ENCODE measurements at regions not wholly inside any gene's neighbourhood (a gene's known extent, or its start where the extent isn't known, plus 50 kb on each side); places are given as distances from the start of the nearest gene placed in this dataset.

GRCh38 chr2:140178234-140178633 lies 1398.0 kb upstream of the NXPH2 start:
- ATAC-seq = no peak
- no peaks in the 10 kb centered on the region for H3K9me3 ChIP-seq
- intact Hi-C loops (cut with DNase I) = no loop called here
- no peaks in the 10 kb centered on the region for H3K27me3 ChIP-seq
- H3K4me3 ChIP-seq = no peak overlapping the region
- no peaks in the 10 kb centered on the region for H3K36me3 ChIP-seq
- no peak for TF ChIP-seq CTCF (IDR thresholded peaks at IDR 0.05)
- H3K27ac ChIP-seq = no peak overlapping the region
- DNase-seq = no peak
- H3K4me1 ChIP-seq = no peaks in the 10 kb centered on the region

GRCh38 chr2:140177086-140177485 lies 1396.9 kb upstream of the NXPH2 start:
- Histone ChIP-seq H3K9me3 (no peaks in the 10 kb centered on the region), H3K4me1 (no peaks in the 10 kb centered on the region), H3K27ac (no peak overlapping the region), H3K27me3 (no peaks in the 10 kb centered on the region), H3K4me3 (no peak overlapping the region), H3K36me3 (no peaks in the 10 kb centered on the region)
- no peak for ATAC-seq
- TF ChIP-seq CTCF (IDR thresholded peaks at IDR 0.05) = no peak
- intact Hi-C loops (cut with DNase I) = no loop called here
- no peak for DNase-seq

DNA sequence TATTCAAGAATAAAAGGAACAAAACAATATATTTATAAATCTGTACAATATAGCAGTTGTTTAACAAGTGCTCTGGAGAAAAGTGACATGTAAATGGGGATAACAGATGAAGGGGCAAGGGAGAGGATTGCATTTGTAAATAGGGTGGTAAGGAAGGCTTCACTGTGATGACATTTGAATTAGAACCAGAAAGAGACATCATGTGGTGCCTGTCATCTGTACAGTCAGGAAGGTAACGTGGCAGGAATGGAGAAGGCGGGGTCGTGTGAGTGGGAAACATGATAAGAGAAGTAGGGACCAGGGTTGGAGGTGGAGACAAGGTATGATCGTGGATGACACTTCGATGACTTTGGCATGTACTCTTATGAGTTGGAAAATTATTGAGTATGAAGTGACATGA lies 1393.6 kb upstream of the NXPH2 start:
- Histone ChIP-seq H3K4me3 (no peak overlapping the region), H3K27ac (no peak overlapping the region), H3K27me3 (no peaks in the 10 kb centered on the region), H3K9me3 (no peaks in the 10 kb centered on the region), H3K4me1 (no peaks in the 10 kb centered on the region), H3K36me3 (no peaks in the 10 kb centered on the region)
- intact Hi-C loops (cut with DNase I) = no loop called here
- no peak for TF ChIP-seq CTCF (IDR thresholded peaks at IDR 0.05)
- ATAC-seq = no peak
- no peak for DNase-seq

GRCh38 chr2:140164449-140164848 lies 1384.3 kb upstream of the NXPH2 start:
- no peaks in the 10 kb centered on the region for H3K4me1 ChIP-seq
- DNase-seq = no peak
- intact Hi-C loops (cut with DNase I) = no loop called here
- H3K36me3 ChIP-seq = no peaks in the 10 kb centered on the region
- no peaks in the 10 kb centered on the region for H3K9me3 ChIP-seq
- no peak for ATAC-seq
- H3K27ac ChIP-seq = no peak overlapping the region
- no peak for TF ChIP-seq CTCF (IDR thresholded peaks at IDR 0.05)
- H3K4me3 ChIP-seq = no peak overlapping the region
- no peaks in the 10 kb centered on the region for H3K27me3 ChIP-seq

- Histone ChIP-seq H3K27me3 (no peaks in the 10 kb centered on the region), H3K9me3 (no peaks in the 10 kb centered on the region), H3K36me3 (no peaks in the 10 kb centered on the region), H3K4me3 (no peak overlapping the region), H3K4me1 (no peaks in the 10 kb centered on the region), H3K27ac (no peak overlapping the region)
- TF ChIP-seq CTCF (IDR thresholded peaks at IDR 0.05) = no peak
- intact Hi-C loops (cut with DNase I) = no loop called here
- DNase-seq = no peak
- no peak for ATAC-seq
These were observed 1378.1 kb upstream of the NXPH2 start for GRCh38 chr2:140158259-140158658.

- no peaks in the 10 kb centered on the region for H3K4me1 ChIP-seq
- ATAC-seq (no peak), DNase-seq (no peak)
- no peak for TF ChIP-seq CTCF (IDR thresholded peaks at IDR 0.05)
- no peaks in the 10 kb centered on the region for H3K9me3 ChIP-seq
- H3K27me3 ChIP-seq = no peaks in the 10 kb centered on the region
- no peak overlapping the region for H3K4me3 ChIP-seq
- no peak overlapping the region for H3K27ac ChIP-seq
- no peaks in the 10 kb centered on the region for H3K36me3 ChIP-seq
- intact Hi-C loops (cut with DNase I) = no loop called here
These were observed 1377.6 kb upstream of the NXPH2 start for GRCh38 chr2:140157816-140158215.

All from upper lobe of right lung (tissue), 1 donor.